BLaER1 treated with 17β-estradiol and CSF1 and Interleukin-3, amounts not matched to agents 10 nM and 100 nM (cell line): ENCODE measurements at regions not wholly inside any gene's neighbourhood (a gene's known extent, or its start where the extent isn't known, plus 50 kb on each side); places are given as distances from the start of the nearest gene placed in this dataset.

Experiments used
- H3K27ac ChIP-seq, 11 experiments: shearing (Covaris generic); formaldehyde crosslinking; 2 replicates each; pipeline ENCODE4 v1.8.1; 2022
- H3K27me3 ChIP-seq, 11 experiments: shearing (Covaris generic); formaldehyde crosslinking; 2 replicates each; pipeline ENCODE4 v1.8.1; 2022
- H3K36me3 ChIP-seq, 11 experiments: shearing (Covaris generic); formaldehyde crosslinking; 2 replicates each; pipeline ENCODE4 v1.8.1; 2022
- H3K4me1 ChIP-seq, 10 experiments: shearing (Covaris generic); formaldehyde crosslinking; 2 replicates each; pipeline ENCODE4 v1.8.1; 2022
- H3K4me2 ChIP-seq, 11 experiments: shearing (Covaris generic); formaldehyde crosslinking; 2 replicates each; pipeline ENCODE4 v1.8.1; 2022
- H3K4me3 ChIP-seq, 10 experiments: shearing (Covaris generic); formaldehyde crosslinking; 2 replicates each; pipeline ENCODE4 v1.8.1; 2022
- H3K9ac ChIP-seq, 11 experiments: shearing (Covaris generic); formaldehyde crosslinking; 2 replicates each; pipeline ENCODE4 v1.8.1; 2022
- H3K9me3 ChIP-seq, 11 experiments: shearing (Covaris generic); formaldehyde crosslinking; replicated peaks in 1 of 11; 2 replicates each; pipeline ENCODE4 v1.8.1; 2022
- H4K20me1 ChIP-seq, 11 experiments: shearing (Covaris generic); formaldehyde crosslinking; 2 replicates each; pipeline ENCODE4 v1.8.1; 2022
- Cebpa-rat ChIP-seq, 11 experiments: shearing (Covaris generic); IDR thresholded peaks; 2 replicates each; pipeline ENCODE4 v1.8.1; 2022

DNA sequence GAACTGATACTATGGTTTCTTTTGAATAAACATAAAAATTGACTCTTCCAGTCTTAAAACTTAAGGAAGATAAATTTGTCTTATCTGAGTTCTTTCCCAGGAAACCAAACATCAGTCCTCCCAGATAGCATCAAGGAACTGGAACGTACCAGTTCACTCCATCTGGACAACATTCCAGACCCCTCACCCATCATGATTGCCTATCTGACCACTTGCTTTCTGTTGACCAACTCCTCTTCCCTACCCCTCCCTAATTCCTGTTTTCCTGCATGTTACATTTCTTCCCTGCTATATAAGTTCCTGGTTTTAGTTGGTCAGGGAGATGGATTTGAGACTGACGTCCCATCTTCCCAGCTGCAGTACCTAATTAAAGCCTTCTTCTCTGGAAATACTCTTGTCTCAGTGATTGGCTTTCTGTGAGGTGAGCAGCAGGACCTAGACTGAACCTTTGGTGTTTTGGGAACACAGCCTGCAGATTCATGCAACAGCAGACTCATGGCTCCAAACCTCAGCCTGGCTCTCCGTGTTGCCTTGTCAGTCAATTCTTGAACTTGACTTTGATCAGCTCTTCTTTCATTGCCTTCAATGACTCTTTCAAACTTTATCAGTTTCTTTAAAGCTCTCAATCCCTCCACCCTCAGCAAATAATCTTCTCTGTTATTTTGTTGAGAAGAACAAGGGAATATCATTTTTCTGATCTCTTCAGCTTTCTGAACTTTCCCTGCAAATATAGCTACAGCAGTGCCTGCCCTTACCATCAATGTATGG, 123.6 kb downstream of the RPL22L1 start:
- peaks cover 0 to 4% (median 3%) of the 10 kb centered on the region in 10 experiments; a peak in 11 of 20 replicates for H3K4me1 ChIP-seq
- H3K4me3 ChIP-seq, result no peak overlapping the region
- no peaks in the 10 kb centered on the region for H4K20me1 ChIP-seq
- H3K36me3 ChIP-seq, result no peaks in the 10 kb centered on the region
- no peak overlapping the region for H3K27ac ChIP-seq
- H3K9me3 ChIP-seq, result no peaks in the 10 kb centered on the region
- TF ChIP-seq Cebpa-rat (IDR thresholded peaks at IDR 0.05), result no peak
- no peak overlapping the region for H3K4me2 ChIP-seq
- no peaks in the 10 kb centered on the region for H3K27me3 ChIP-seq
- no peak overlapping the region for H3K9ac ChIP-seq

DNA sequence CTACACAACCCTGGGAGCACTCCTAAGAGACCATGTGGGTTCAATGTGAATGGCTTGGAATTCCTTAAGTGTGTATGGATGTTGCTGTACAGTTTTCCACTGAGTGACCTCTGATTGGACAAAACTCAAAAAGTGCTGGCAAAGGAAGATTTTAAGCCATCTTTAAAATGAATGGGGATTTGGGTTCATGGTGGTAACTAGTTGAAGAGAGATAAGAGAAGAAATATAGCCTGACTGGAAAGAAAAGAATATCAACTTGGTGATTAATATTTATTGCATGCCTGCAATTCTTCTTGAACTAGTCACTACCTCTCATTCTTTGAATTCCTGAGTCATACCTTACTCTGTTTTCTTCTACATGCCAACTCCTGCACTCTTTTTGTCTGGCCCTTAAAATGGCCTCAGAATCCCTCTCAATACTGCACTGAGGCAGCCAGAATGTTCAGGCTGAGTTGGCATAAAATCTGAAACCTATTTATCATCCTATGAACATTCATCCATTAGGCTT, 124.7 kb downstream of the RPL22L1 start:
- no peak for TF ChIP-seq Cebpa-rat (IDR thresholded peaks at IDR 0.05)
- Histone ChIP-seq H3K4me2 (no peak overlapping the region), H3K9ac (no peak overlapping the region)

DNA sequence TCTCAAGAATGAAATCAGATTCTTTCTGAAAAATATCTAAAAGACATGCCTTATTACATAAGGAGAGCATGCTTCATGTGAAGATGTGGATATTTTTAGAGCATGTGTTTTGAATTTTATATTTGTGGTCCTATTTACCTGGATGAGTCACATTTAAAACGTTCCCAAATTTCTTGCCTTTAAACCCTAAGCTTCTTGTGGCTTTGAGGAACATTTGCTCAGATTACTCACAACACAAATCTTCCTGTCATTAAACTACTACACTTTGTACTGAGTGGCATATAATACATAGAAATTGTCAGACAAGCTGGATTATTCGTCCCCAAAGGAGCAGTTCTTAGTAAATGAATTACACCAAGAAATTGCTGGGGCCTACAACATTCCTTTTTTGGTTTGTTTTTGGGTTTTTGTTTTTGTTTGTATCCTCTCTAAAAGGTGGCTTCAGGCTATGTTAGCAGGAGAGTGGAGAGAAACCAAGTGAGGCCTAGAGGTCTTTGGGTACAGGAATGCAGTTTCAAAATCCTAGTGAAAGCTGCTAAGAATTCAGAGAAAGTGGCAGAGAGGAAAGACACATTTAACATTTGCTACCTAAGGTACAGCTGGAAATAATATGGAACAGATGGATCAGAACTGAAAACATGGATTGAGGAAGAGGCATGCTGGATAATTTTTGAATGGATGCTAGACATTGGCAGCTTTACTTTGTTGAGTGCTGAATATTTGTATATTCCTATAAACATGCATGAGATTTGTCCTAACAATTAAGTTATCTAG, 128.1 kb downstream of the RPL22L1 start:
- no peaks in the 10 kb centered on the region for H3K4me1 ChIP-seq
- no peak overlapping the region for H3K4me3 ChIP-seq
- no peak overlapping the region for H3K9ac ChIP-seq
- no peak for TF ChIP-seq Cebpa-rat (IDR thresholded peaks at IDR 0.05)
- H3K27me3 ChIP-seq, result no peaks in the 10 kb centered on the region
- no peaks in the 10 kb centered on the region for H3K9me3 ChIP-seq
- no peaks in the 10 kb centered on the region for H4K20me1 ChIP-seq
- H3K4me2 ChIP-seq, result no peak overlapping the region
- H3K36me3 ChIP-seq, result no peaks in the 10 kb centered on the region
- no peak overlapping the region for H3K27ac ChIP-seq

More for the DNA sequence above, 124.7 kb downstream of the RPL22L1 start:
- Histone ChIP-seq H4K20me1 (no peaks in the 10 kb centered on the region), H3K27me3 (no peaks in the 10 kb centered on the region), H3K4me1 (no peaks in the 10 kb centered on the region), H3K4me3 (no peak overlapping the region), H3K36me3 (no peaks in the 10 kb centered on the region), H3K27ac (no peak overlapping the region), H3K9me3 (no peaks in the 10 kb centered on the region)

DNA sequence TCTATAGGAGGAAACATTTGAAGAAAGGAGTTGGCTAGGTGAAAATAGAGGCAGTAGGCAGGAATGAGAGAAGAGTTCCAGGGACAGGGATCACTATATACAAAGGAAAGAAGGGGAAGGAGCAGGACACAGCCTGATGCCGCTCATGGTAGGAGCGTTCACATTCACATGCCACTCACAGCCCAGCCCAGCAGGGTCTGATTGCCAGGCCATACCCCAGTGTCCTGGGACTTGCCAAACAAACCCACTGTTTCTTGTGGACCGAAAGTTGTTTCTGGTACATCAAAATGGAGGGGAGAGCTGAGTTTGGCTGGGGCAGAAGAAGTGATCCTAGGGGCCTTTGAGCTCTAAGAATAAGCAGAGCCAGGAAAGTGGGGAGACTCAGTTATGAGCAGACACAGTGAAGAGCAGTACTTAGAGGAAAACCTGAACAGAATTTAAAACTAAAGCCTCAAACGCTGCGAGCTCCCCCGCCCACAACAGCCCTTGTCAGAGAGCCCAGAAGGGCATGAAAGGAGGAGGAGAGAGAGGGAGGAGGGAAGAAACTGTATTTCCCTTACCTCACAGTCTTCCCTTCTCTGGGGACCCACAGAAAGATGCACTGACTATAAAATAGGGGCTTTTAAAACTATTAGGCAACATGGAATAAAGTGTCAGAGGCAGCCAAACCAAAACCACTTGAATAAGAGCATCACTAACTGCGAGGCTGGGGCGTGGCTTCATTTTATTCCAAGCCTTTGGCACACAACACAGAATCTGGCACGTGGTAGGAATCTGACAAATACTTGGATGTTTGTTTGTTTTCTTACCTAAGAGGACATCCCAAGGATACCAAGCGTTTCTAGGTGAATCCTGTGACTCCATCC, 129.0 kb downstream of the RPL22L1 start:
- Histone ChIP-seq H3K9ac (no peak overlapping the region), H4K20me1 (no peaks in the 10 kb centered on the region), H3K4me1 (no peaks in the 10 kb centered on the region), H3K27ac (no peak overlapping the region), H3K36me3 (no peaks in the 10 kb centered on the region), H3K27me3 (no peaks in the 10 kb centered on the region), H3K9me3 (no peaks in the 10 kb centered on the region), H3K4me3 (no peak overlapping the region), H3K4me2 (no peak overlapping the region)
- no peak for TF ChIP-seq Cebpa-rat (IDR thresholded peaks at IDR 0.05)

DNA sequence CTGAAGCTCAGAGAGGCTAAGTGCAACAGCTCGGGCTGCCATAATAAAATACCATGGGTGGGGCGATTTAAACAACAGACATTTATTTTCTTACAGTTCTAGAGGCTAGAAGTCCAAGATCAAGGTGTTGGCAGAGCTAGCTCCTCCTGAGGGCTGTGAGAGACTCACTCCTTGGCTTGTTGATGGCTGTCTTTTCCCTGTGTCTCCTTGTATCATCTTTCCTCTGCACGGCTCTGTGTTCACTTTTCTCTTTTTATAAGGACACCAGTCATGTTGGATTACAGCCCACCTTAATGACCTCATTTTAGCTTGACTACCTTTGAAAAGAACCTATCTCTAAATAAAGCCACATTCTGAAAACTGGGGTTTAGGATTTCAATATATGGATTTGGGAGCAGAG, 129.7 kb downstream of the RPL22L1 start:
- Histone ChIP-seq H3K36me3 (no peaks in the 10 kb centered on the region), H3K4me3 (no peak overlapping the region), H3K9ac (no peak overlapping the region), H3K27me3 (no peaks in the 10 kb centered on the region), H3K9me3 (no peaks in the 10 kb centered on the region), H3K4me2 (no peak overlapping the region), H4K20me1 (no peaks in the 10 kb centered on the region), H3K27ac (no peak overlapping the region), H3K4me1 (no peaks in the 10 kb centered on the region)
- TF ChIP-seq Cebpa-rat (IDR thresholded peaks at IDR 0.05), result no peak

DNA sequence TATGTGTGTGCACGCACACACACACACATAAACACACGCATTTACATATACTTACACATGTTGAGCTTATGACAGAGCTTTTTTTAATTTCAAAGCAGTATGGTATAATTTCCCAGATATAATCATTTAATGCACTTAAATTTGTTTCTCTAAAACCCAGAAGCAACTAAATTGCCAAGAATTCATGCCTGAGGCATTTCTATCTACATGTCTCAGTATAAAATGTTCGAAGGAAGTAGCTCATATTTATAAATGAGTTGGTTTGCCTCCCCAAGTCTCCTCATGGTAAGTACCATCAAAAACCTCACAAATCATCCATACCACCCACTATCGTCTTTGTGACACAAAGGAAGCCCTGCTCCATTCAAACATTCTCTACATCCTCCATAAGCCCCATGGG, 130.6 kb downstream of the RPL22L1 start:
- no peak overlapping the region for H3K9ac ChIP-seq
- H3K4me1 ChIP-seq, result no peaks in the 10 kb centered on the region
- no peak for TF ChIP-seq Cebpa-rat (IDR thresholded peaks at IDR 0.05)
- H3K36me3 ChIP-seq, result no peaks in the 10 kb centered on the region
- no peak overlapping the region for H3K4me3 ChIP-seq
- H3K27ac ChIP-seq, result no peak overlapping the region
- no peaks in the 10 kb centered on the region for H4K20me1 ChIP-seq
- H3K9me3 ChIP-seq, result no peaks in the 10 kb centered on the region
- H3K4me2 ChIP-seq, result no peak overlapping the region
- H3K27me3 ChIP-seq, result no peaks in the 10 kb centered on the region

DNA sequence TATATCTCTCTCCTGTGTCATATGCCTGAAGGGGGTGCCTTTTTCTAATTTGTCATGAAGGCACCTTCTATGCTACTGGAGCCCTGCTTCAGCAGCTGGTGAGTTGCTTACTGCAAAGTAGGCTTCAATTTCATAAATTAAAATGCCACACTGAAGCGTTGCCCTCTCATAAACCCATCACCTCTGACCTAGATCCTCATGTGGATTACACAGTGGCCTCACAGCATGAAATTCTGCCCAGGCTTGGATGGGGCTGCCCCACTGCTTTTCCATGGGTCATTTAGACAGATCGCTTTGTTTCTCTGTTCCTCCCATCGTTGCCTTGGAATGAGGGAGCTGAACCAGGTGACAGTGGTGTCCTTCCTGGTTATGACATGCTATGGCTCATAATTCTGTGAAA, 131.2 kb downstream of the RPL22L1 start:
- Histone ChIP-seq H3K27ac (no peak overlapping the region), H3K4me2 (no peak overlapping the region), H3K27me3 (no peaks in the 10 kb centered on the region), H3K9me3 (no peaks in the 10 kb centered on the region), H3K36me3 (no peaks in the 10 kb centered on the region), H3K4me3 (no peak overlapping the region), H4K20me1 (no peaks in the 10 kb centered on the region), H3K4me1 (no peaks in the 10 kb centered on the region), H3K9ac (no peak overlapping the region)
- TF ChIP-seq Cebpa-rat (IDR thresholded peaks at IDR 0.05), result no peak

DNA sequence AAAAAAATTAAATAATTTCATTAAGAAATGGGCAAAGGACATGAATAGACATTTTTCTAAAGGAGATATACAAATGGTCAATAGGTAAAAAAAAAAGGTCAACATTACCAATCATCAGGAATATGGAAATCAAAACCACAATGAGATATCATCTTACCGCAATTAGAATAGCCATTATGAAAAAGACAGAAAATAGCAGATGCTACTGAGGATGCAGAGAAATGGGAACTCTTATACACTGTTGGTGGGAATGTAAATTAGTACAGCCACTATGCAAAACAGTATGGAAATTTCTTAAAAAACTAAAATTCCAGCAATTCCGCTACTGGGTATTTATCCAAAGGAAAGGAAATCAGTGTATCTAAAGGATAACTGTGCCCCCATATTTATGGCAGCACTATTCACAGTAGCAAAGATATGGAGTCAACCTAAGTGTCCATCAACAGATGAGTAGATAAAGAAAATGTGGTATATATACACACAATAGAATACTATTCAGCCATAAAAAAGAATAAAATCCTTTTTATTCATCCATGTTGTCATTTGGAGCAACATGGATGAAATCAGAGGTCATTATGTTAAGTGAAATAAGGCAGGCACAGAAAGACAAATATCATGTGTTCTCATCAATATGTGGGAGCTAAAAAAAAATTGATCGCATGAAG, 132.4 kb downstream of the RPL22L1 start:
- Histone ChIP-seq H3K4me2 (no peak overlapping the region), H3K4me3 (no peak overlapping the region), H3K9ac (no peak overlapping the region), H4K20me1 (no peaks in the 10 kb centered on the region), H3K36me3 (no peaks in the 10 kb centered on the region), H3K4me1 (no peaks in the 10 kb centered on the region), H3K27ac (no peak overlapping the region), H3K9me3 (no peaks in the 10 kb centered on the region), H3K27me3 (no peaks in the 10 kb centered on the region)
- no peak for TF ChIP-seq Cebpa-rat (IDR thresholded peaks at IDR 0.05)

DNA sequence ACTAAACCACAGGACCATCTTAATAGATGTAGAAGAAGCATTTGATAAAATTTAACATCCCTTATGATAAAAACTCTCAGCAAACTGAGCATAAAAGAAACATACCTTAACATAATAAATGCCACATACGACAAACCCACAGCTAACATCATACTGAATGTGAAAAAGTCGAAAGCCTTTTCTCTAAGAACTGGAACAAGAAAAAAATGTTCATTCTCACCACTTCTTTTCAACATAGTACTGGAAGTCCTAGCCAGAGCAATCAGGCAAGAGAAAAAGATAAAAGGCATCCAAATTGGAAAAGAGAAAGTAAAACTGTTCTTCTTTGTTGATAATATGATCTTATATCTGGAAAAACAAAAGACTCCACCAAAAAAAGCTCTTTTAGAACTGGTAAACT, 134.2 kb downstream of the RPL22L1 start:
- Histone ChIP-seq H3K4me1 (no peaks in the 10 kb centered on the region), H3K9me3 (no peaks in the 10 kb centered on the region), H3K36me3 (no peaks in the 10 kb centered on the region), H3K4me2 (no peak overlapping the region), H4K20me1 (no peaks in the 10 kb centered on the region), H3K4me3 (no peak overlapping the region), H3K9ac (no peak overlapping the region), H3K27me3 (no peaks in the 10 kb centered on the region), H3K27ac (no peak overlapping the region)
- no peak for TF ChIP-seq Cebpa-rat (IDR thresholded peaks at IDR 0.05)
